Activated T-helper 17 cell treated with anti-CD3 and anti-CD28 coated beads, Interleukin-2, amount 50 U/mL, for 72 hours (primary cell): ENCODE measurements at regions not wholly inside any gene's neighbourhood (a gene's known extent, or its start where the extent isn't known, plus 50 kb on each side); places are given as distances from the start of the nearest gene placed in this dataset.

Source experiments
- ATAC-seq: fragments of 150-1000 bp; cut with Tn5 transposase; replicated peaks from 2 replicates; pipeline ENCODE4 v1.10.0; 2021; ENCODE audit warnings: mild to moderate bottlenecking, moderate library complexity
- H3K27ac Mint-ChIP-seq: one replicate; pipeline ENCODE4 v1.8.0; 2022; ENCODE audit warnings: mixed read lengths
- H3K27me3 Mint-ChIP-seq: one replicate; pipeline ENCODE4 v1.8.0; 2022; ENCODE audit warnings: mixed read lengths
- H3K36me3 Mint-ChIP-seq: one replicate; pipeline ENCODE4 v1.8.0; 2022; ENCODE audit warnings: low read depth, mild to moderate bottlenecking, mixed read lengths
- H3K4me1 Mint-ChIP-seq: one replicate; pipeline ENCODE4 v1.8.0; 2022; ENCODE audit warnings: mixed read lengths
- H3K4me3 Mint-ChIP-seq: one replicate; pipeline ENCODE4 v1.8.0; 2022; ENCODE audit warnings: mild to moderate bottlenecking, mixed read lengths
- H3K9me3 Mint-ChIP-seq: one replicate; pipeline ENCODE4 v1.8.0; 2022; ENCODE audit warnings: mixed read lengths

DNA sequence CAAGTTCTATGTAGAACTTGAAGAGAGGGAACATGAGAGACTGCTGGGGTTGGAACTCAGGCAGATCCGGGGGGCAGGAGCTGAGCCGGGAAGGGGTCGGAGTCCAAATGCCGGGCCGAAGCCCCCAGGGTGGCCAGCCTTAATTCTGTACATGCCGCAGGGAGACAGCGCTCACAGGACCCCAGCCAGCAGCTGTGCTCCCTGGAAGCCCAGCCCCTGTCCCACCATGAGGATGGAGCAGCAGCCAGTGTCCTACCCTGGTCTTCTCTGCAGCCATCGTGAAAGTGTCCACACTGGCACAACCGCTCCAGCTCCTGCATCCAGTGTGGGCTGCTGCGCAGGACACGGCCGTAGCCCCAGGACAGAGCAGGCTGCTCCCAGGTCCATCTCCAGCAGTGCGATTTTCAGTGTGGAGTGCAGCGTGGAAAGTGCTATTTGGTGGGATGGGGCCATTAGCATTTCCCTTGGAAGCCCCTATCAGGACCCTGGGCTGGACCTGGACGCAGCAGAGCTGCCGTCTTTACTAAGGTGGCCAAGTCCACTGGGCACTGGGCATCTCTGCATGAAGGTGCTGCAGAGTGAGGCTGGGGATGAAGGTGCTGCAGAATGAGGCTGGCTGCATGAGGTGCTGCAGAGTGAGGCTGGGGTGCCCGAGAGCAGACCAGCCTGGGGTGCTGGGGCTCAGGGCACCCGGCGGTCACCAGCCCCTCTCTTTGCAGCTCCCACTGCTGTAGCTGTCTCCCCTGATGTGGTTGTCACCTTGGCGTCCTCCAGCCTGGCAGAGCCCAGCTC, 737.4 kb downstream of the BRD1 start:
- Mint-ChIP-seq H3K36me3 (no peaks in the 10 kb centered on the region), H3K27me3 (no peaks in the 10 kb centered on the region), H3K4me1 (no peaks in the 10 kb centered on the region), H3K4me3 (no peak overlapping the region), H3K9me3 (no peaks in the 10 kb centered on the region), H3K27ac (no peak overlapping the region)
- no peak for ATAC-seq

- no peak overlapping the region for H3K4me3 Mint-ChIP-seq
- H3K9me3 Mint-ChIP-seq, result no peaks in the 10 kb centered on the region
- no peaks in the 10 kb centered on the region for H3K27me3 Mint-ChIP-seq
- no peaks in the 10 kb centered on the region for H3K36me3 Mint-ChIP-seq
- H3K27ac Mint-ChIP-seq, result no peak overlapping the region
- no peak for ATAC-seq
- no peaks in the 10 kb centered on the region for H3K4me1 Mint-ChIP-seq
Observed at GRCh38 chr22:49088801-49089791, 738.6 kb downstream of the BRD1 start.

- H3K27me3 Mint-ChIP-seq, result no peaks in the 10 kb centered on the region
- H3K36me3 Mint-ChIP-seq, result no peaks in the 10 kb centered on the region
- no peak for ATAC-seq
- no peaks in the 10 kb centered on the region for H3K4me1 Mint-ChIP-seq
- no peak overlapping the region for H3K27ac Mint-ChIP-seq
- no peak overlapping the region for H3K4me3 Mint-ChIP-seq
- no peaks in the 10 kb centered on the region for H3K9me3 Mint-ChIP-seq
Observed at GRCh38 chr22:49087716-49088601, 739.7 kb downstream of the BRD1 start.

DNA sequence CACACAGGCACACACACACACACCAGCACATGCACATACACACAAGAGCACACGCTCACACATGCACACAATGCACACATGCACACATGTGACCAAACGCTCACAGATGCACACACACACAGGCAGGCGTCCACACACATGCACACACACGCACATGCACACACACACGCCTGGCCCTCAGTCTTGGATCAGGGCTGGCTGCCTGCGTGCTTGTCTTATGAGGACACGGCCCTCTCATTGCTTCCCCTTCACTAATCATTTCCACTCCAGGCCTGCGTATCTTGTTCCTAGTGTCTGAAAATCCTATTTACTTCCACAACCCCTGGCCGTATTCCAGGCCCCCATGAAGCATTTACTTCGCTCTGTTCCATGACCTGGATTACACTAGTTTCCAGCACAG, 740.5 kb downstream of the BRD1 start:
- Mint-ChIP-seq H3K4me3 (no peak overlapping the region), H3K27ac (no peak overlapping the region), H3K4me1 (no peaks in the 10 kb centered on the region), H3K9me3 (no peaks in the 10 kb centered on the region), H3K27me3 (no peaks in the 10 kb centered on the region), H3K36me3 (no peaks in the 10 kb centered on the region)
- no peak for ATAC-seq

GRCh38 chr22:49086606-49087157, 741.0 kb downstream of the BRD1 start:
- Mint-ChIP-seq H3K27ac (no peak overlapping the region), H3K9me3 (no peaks in the 10 kb centered on the region), H3K4me1 (no peaks in the 10 kb centered on the region), H3K4me3 (no peak overlapping the region), H3K27me3 (no peaks in the 10 kb centered on the region), H3K36me3 (no peaks in the 10 kb centered on the region)
- ATAC-seq, result no peak

GRCh38 chr22:49086181-49086580, 741.5 kb downstream of the BRD1 start:
- ATAC-seq, result no peak
- Mint-ChIP-seq H3K4me1 (no peaks in the 10 kb centered on the region), H3K36me3 (no peaks in the 10 kb centered on the region), H3K27ac (no peak overlapping the region), H3K9me3 (no peaks in the 10 kb centered on the region), H3K4me3 (no peak overlapping the region), H3K27me3 (no peaks in the 10 kb centered on the region)

GRCh38 chr22:49084206-49084605, 743.5 kb downstream of the BRD1 start:
- ATAC-seq, result no peak
- Mint-ChIP-seq H3K9me3 (no peaks in the 10 kb centered on the region), H3K4me1 (no peaks in the 10 kb centered on the region), H3K36me3 (no peaks in the 10 kb centered on the region), H3K27ac (no peak overlapping the region), H3K4me3 (no peak overlapping the region), H3K27me3 (no peaks in the 10 kb centered on the region)

DNA sequence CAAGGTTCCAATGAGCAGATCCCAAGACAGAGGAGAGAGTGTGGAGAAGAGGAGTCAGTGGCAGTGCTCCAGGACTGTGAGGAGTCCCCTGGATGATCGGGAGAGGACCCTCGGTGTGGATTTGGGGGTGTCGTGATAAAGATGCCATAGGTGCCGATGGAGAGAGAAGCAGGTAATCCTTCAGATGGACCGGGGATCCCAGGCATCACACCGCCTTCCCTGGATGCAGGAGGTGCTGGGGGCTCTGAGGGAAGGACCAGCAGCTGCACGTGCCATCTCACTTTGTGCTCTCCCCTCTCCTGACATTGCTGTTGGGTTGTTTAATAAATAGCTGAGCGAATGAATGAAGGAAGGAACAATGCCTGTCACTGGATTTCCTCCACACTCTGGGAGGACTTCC, 744.1 kb downstream of the BRD1 start:
- H3K4me1 Mint-ChIP-seq, result no peaks in the 10 kb centered on the region
- H3K27me3 Mint-ChIP-seq, result no peaks in the 10 kb centered on the region
- no peaks in the 10 kb centered on the region for H3K9me3 Mint-ChIP-seq
- H3K36me3 Mint-ChIP-seq, result no peaks in the 10 kb centered on the region
- H3K4me3 Mint-ChIP-seq, result no peak overlapping the region
- no peak for ATAC-seq
- no peak overlapping the region for H3K27ac Mint-ChIP-seq

GRCh38 chr22:49082451-49082850, 745.2 kb downstream of the BRD1 start:
- no peaks in the 10 kb centered on the region for H3K27me3 Mint-ChIP-seq
- H3K36me3 Mint-ChIP-seq, result no peaks in the 10 kb centered on the region
- H3K27ac Mint-ChIP-seq, result no peak overlapping the region
- ATAC-seq, result no peak
- no peaks in the 10 kb centered on the region for H3K9me3 Mint-ChIP-seq
- H3K4me3 Mint-ChIP-seq, result no peak overlapping the region
- H3K4me1 Mint-ChIP-seq, result no peaks in the 10 kb centered on the region

DNA sequence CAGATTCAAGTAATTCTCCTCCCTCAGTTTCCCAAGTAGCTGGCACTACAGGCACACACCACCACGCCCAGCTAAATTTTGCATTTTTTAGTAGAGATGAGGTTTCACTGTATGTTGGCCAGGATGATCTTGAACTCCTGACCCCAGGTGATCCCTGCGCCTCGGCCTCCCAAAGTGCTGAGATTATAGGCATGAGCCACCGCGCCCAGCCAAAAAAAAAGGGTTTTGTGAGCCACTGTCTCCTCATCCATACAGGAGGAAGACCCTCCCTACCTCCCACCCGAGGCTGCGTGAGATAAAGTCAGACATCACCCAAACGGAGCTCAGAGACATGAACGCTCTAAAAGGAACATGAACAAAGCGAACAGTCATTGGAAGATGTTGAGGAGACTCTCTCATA, 745.7 kb downstream of the BRD1 start:
- no peak overlapping the region for H3K27ac Mint-ChIP-seq
- H3K9me3 Mint-ChIP-seq, result no peaks in the 10 kb centered on the region
- no peak for ATAC-seq
- no peaks in the 10 kb centered on the region for H3K36me3 Mint-ChIP-seq
- no peaks in the 10 kb centered on the region for H3K27me3 Mint-ChIP-seq
- H3K4me1 Mint-ChIP-seq, result no peaks in the 10 kb centered on the region
- no peak overlapping the region for H3K4me3 Mint-ChIP-seq

DNA sequence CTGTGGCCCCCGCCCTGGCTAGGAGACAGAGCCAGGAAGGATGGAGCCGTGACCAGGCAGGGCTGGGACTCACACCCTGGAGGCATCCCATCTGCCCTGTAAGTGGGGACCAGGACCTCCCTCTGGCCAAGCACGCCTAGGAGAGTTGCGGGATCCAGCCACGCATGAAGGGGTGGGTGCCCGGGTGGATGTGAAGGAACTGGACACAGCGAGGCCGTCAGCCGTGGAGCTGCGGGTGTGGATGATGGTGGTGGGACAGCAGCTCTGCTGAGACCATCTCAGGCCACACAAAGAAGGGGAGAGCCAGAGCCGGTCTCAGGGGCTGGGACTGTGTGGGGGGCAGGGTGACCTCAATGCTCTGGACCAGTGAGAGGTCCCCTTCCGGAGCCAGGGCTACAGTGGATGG, 746.4 kb downstream of the BRD1 start:
- Mint-ChIP-seq H3K36me3 (no peaks in the 10 kb centered on the region), H3K9me3 (no peaks in the 10 kb centered on the region), H3K4me3 (no peak overlapping the region), H3K4me1 (no peaks in the 10 kb centered on the region), H3K27ac (no peak overlapping the region), H3K27me3 (no peaks in the 10 kb centered on the region)
- ATAC-seq, result no peak

DNA sequence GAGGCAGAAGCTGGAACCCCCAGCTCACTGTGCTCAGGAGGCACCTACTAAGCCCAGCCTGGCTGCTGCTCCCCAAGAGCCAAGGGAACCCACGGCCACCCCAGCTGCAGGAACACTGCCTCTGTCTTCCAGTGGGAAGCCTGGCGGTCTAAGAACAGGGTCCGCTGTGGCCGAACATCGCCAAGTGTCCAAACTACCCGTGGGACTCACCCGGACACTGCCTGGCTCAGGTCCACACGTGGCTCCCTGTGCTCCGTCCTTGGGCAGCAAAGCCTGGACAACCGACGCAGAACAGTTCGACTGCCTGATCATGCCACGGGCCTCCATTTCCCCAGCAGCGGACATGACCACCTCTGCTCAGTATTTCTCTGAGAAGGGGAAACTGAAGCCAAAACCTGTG, 747.0 kb downstream of the BRD1 start:
- Mint-ChIP-seq H3K27ac (no peak overlapping the region), H3K36me3 (no peaks in the 10 kb centered on the region), H3K27me3 (peaks cover 3% of the 10 kb centered on the region), H3K4me1 (no peaks in the 10 kb centered on the region), H3K4me3 (no peak overlapping the region), H3K9me3 (no peaks in the 10 kb centered on the region)
- ATAC-seq, result no peak

DNA sequence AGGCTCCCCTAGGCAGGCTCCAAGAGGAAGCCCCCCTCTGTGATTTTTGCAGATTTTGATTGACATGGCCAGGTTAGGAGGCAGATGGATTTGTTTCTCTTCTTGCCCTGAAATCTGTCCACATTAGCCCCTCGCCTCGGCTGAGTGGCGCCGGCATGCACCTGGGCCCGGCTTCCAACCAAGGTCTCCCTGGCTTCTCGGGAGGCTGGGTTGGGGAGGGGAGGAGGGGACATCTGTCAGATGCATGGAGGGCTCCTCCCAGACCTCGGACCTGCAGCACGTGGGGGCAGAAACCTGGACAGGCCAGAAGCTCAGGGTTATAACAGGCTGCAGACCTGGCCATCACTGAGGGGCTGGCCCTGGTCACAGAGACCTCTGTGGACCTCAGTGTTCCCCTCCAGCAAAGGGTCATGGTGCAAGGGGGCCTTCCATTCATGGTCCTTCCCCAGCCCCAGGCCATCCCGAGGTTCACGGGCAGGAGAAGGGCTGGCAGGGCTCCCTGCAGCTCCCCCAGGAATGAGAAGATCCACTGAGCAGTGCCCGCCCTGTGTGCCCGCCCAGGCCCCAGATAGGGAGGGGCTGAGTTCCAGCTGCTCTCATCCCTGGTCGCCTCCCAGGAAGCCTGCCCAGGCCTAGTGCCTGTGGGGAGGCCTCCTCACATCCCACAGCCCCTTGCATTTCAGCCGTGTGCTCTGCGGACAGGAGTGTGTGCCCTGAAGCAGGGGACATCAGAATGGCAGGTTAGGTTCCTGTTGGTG, 747.8 kb downstream of the BRD1 start:
- Mint-ChIP-seq H3K36me3 (no peaks in the 10 kb centered on the region), H3K9me3 (no peaks in the 10 kb centered on the region), H3K27me3 (peaks cover 3% of the 10 kb centered on the region), H3K4me3 (no peak overlapping the region), H3K4me1 (no peaks in the 10 kb centered on the region), H3K27ac (no peak overlapping the region)
- ATAC-seq, result no peak
